ENCODE measurements at regions not wholly inside any gene's neighbourhood (a gene's known extent, or its start where the extent isn't known, plus 50 kb on each side); places are given as distances from the start of the nearest gene placed in this dataset.

DNA sequence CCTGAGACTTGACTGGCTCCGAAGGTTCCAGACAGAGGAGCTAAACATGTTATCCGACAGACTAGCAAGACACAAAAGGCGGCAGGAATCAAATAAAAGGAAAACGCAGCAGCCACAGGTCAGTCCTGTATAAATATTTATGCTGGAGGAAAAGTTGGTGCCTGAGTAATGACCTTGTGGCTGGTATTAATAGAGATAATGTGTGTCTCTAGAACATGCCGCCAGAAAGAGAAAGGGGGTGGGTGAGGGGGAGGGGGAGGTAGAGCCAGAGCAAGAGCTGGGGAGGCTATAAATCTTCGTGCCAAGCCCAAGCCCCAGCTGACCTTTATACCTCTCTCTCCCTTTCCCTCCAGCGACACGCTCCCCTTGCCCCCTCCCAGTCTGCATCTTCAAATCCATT lies 590.4 kb downstream of the MED13L start:
- no peaks in the 10 kb centered on the region for H3K9me3 ChIP-seq (ENCODE audit: control insufficient read depth in 4 of 4, low read length in 3 of 4)
- TF ChIP-seq GABPA (IDR thresholded peaks at IDR 0.05 in 1 of 2, conservative IDR thresholded peaks at IDR 0.05 in 1 of 2) (no peak), JUND (IDR thresholded peaks at IDR 0.05) (no peak), RXRA (IDR thresholded peaks at IDR 0.05) (no peak)
- no peaks in the 10 kb centered on the region for H3K36me3 ChIP-seq (ENCODE audit: control insufficient read depth in 4 of 4, insufficient read depth in 3 of 4, low read depth in 1 of 4, low read length in 3 of 4)
- no peak overlapping the region for H3K4me3 ChIP-seq (ENCODE audit: low read depth in 1 of 3, low read length in 3 of 3)
- H3K27ac ChIP-seq (ENCODE audit: low read depth in 1 of 2, low read length in 2 of 2), result no peak overlapping the region
- H3K27me3 ChIP-seq (ENCODE audit: control insufficient read depth in 4 of 4, insufficient read depth in 4 of 4, low read length in 3 of 4), result no peaks in the 10 kb centered on the region
- WGBS, result 28% methylated on average over 8 of the region's 8 CpGs
- H3K9ac ChIP-seq (ENCODE audit: low read depth in 1 of 2, low read length in 2 of 2), result no peak overlapping the region
- no peak for DNase-seq (ENCODE audit: low spot score)
- H3K4me1 ChIP-seq (ENCODE audit: control insufficient read depth in 4 of 4, insufficient read depth in 4 of 4, low read length in 3 of 4), result no peaks in the 10 kb centered on the region

DNA sequence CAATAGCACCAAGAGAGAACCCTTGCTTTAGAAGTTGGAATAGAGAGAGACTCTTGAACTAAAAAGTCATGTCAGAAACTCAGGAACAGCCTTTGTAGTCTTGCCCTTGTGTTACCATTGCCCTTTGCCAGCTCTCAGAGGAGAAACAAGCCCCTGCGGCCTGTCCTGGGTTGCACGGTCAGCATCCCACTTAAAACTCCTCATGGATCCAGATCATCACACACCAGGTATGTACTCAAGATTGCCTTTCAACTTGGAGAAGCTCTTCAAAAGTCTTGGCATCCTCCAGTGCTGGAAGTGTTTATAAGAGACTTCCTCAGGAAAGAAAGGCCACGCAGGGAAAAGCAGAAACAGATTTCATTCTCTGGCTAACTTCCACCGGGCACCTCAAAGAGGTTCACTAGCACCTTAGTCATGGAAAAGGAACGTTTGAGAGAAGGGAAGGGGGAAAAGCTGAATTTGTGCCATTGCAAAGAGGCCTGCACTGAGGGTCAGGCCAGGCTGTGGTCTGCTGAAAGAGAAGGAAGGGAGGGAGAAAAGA lies 594.2 kb downstream of the MED13L start:
- H3K4me3 ChIP-seq (ENCODE audit: low read depth in 1 of 3, low read length in 3 of 3), result no peak overlapping the region
- H3K9ac ChIP-seq (ENCODE audit: low read depth in 1 of 2, low read length in 2 of 2), result no peak overlapping the region
- H3K27me3 ChIP-seq (ENCODE audit: control insufficient read depth in 4 of 4, insufficient read depth in 4 of 4, low read length in 3 of 4), result no peaks in the 10 kb centered on the region
- WGBS, result 71% methylated on average over 5 of the region's 5 CpGs
- H3K36me3 ChIP-seq (ENCODE audit: control insufficient read depth in 4 of 4, insufficient read depth in 3 of 4, low read depth in 1 of 4, low read length in 3 of 4), result no peaks in the 10 kb centered on the region
- DNase-seq (ENCODE audit: low spot score), result no peak
- H3K4me1 ChIP-seq (ENCODE audit: control insufficient read depth in 4 of 4, insufficient read depth in 4 of 4, low read length in 3 of 4), result no peaks in the 10 kb centered on the region
- H3K27ac ChIP-seq (ENCODE audit: low read depth in 1 of 2, low read length in 2 of 2), result no peak overlapping the region
- no peak for TF ChIP-seq SP1 (IDR thresholded peaks at IDR 0.05)
- TF ChIP-seq REST (IDR thresholded peaks at IDR 0.05), result no peak
- TF ChIP-seq FOXA1 (IDR thresholded peaks at IDR 0.05), result no peak
- TF ChIP-seq YY1 (IDR thresholded peaks at IDR 0.05), result no peak
- TF ChIP-seq CTCF (IDR thresholded peaks at IDR 0.05; ENCODE audit: low read depth, low read length, missing input control), result no peak
- no peak for TF ChIP-seq HNF4G (IDR thresholded peaks at IDR 0.05)
- TF ChIP-seq RAD21 (IDR thresholded peaks at IDR 0.05), result no peak
- no peaks in the 10 kb centered on the region for H3K9me3 ChIP-seq (ENCODE audit: control insufficient read depth in 4 of 4, low read length in 3 of 4)

- Histone ChIP-seq H3K4me3 (ENCODE audit: low read depth in 1 of 3, low read length in 3 of 3) (no peak overlapping the region), H3K9ac (ENCODE audit: low read depth in 1 of 2, low read length in 2 of 2) (no peak overlapping the region), H3K4me1 (ENCODE audit: control insufficient read depth in 4 of 4, insufficient read depth in 4 of 4, low read length in 3 of 4) (no peaks in the 10 kb centered on the region), H3K9me3 (ENCODE audit: control insufficient read depth in 4 of 4, low read length in 3 of 4) (peaks cover 0 to 4% (median 0%) of the 10 kb centered on the region in 4 donors), H3K27me3 (ENCODE audit: control insufficient read depth in 4 of 4, insufficient read depth in 4 of 4, low read length in 3 of 4) (no peaks in the 10 kb centered on the region), H3K36me3 (ENCODE audit: control insufficient read depth in 4 of 4, insufficient read depth in 3 of 4, low read depth in 1 of 4, low read length in 3 of 4) (no peaks in the 10 kb centered on the region), H3K27ac (ENCODE audit: low read depth in 1 of 2, low read length in 2 of 2) (no peak overlapping the region)
- DNase-seq (ENCODE audit: low spot score), result no peak
- 95% methylated on average over 1 of the region's 1 CpG for WGBS
- TF ChIP-seq TAF1 (conservative IDR thresholded peaks at IDR 0.05) (no peak), HNF4G (IDR thresholded peaks at IDR 0.05) (no peak), JUND (IDR thresholded peaks at IDR 0.05) (no peak), CTCF (IDR thresholded peaks at IDR 0.05; ENCODE audit: low read depth, low read length, missing input control) (no peak), SP1 (IDR thresholded peaks at IDR 0.05) (no peak), REST (IDR thresholded peaks at IDR 0.05) (no peak), FOXA2 (IDR thresholded peaks at IDR 0.05) (no peak), ATF3 (IDR thresholded peaks at IDR 0.05) (no peak), FOXA1 (IDR thresholded peaks at IDR 0.05) (no peak), GABPA (IDR thresholded peaks at IDR 0.05 in 1 of 2, conservative IDR thresholded peaks at IDR 0.05 in 1 of 2) (no peak), EGR1 (IDR thresholded peaks at IDR 0.05; ENCODE audit: low read depth in 2 of 2) (no peak), HNF4A (conservative IDR thresholded peaks at IDR 0.05) (no peak)
- TF ChIP-seq, protein P1, sequence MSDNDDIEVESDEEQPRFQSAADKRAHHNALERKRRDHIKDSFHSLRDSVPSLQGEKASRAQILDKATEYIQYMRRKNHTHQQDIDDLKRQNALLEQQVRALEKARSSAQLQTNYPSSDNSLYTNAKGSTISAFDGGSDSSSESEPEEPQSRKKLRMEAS (IDR thresholded peaks at IDR 0.05), result no peak
Measured at GRCh38 chr12:115680967-115681366, 596.5 kb downstream of the MED13L start.

All from liver (tissue), 8 donors.